GM03348 (cell line): ENCODE measurements at regions not wholly inside any gene's neighbourhood (a gene's known extent, or its start where the extent isn't known, plus 50 kb on each side); places are given as distances from the start of the nearest gene placed in this dataset.
A peak's percentile ranks its signal among the peaks of the same experiment; 100 is the strongest.
"Not testable (repeated sequence)": the region's sequence is repeated elsewhere in the genome, so short reads cannot be mapped to it uniquely, and the experiment has no call there.

Experiments
- DNase-seq: peaks from one replicate; pipeline ENCODE4 v3.0.0; 2012; ENCODE audit warnings: low spot score

GRCh38 chr7:80018941-80019808 is 115.5 kb upstream of the GNAI1 start:
- DNase-seq: peak; percentile 74

- peak; percentile 13 for DNase-seq
Observed at GRCh38 chr7:80017101-80017698, 117.4 kb upstream of the GNAI1 start.

DNA sequence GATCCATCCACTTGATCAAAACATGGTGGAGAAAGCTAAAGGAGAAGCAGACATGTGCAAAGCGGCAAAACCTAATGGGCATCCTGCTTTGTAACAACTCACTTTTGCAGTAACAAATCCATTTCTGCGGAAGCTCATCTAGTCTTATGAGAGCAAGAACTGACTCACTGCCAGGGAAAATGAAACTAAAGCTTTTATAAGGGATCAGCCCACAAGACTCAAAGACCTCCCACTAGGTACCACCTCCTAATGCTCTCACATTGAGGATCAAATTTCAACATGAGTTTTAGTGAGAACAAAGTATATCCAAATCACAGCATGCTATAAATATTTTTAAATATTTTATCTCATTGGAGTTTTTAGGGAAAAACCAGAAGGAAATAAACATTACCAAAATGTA is 120.1 kb upstream of the GNAI1 start:
- DNase-seq: peak; percentile 33

DNA sequence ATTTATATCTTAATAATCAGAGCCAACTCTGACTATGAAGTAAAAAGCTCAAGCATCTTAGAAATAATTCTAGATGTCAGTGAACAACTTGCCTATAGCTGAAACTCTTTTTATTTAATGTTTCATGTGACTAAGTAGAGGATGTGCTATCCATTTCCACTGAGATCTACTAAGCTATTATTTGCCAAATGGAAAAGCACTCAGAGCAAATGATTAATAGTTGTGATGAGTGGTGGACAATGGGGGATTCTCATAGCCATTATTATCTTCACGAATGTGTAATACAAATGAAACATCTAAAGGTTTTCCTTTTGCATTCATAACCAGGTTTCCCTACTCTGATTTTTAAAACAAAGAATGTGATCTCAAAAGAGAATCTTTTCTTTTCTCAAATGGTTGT is 126.6 kb upstream of the GNAI1 start:
- DNase-seq: no peak

DNA sequence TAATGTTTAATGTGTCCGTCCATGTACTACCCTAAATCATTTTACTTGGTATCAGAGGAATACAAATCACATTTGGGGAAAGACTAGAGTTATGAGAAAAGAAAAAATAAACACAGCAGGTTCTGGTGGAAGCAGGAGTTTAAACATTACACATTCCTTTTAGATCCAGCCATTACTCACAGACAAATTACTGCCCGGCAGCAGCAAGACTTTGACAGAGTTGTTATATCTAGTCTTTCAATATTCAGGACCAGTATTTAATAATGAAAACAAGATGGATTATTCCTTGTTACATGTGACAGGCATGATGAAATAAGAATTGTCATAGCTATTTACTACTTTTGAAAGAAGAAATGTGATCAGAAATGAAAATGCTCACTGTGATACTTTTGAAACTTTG is 131.8 kb upstream of the GNAI1 start:
- DNase-seq: no peak

DNA sequence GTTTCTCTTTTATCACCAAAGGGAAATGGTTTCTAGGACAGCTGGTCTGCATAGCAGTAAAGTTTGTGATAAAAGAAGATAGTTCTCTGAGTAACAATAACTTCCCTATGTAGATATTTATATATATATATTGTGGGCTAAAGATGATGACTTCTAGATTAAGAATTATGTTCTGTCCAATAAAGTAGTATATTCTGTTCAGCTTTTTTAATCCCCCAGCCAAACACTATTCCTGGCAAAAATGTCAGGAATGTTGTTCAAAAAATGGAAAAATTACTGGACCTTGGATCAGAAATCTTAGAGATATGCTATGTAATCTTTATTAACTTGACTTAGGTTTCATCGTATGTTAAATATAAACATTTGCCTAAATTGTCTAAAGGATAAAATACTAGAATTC is 136.3 kb upstream of the GNAI1 start:
- DNase-seq: peak; percentile 17

DNA sequence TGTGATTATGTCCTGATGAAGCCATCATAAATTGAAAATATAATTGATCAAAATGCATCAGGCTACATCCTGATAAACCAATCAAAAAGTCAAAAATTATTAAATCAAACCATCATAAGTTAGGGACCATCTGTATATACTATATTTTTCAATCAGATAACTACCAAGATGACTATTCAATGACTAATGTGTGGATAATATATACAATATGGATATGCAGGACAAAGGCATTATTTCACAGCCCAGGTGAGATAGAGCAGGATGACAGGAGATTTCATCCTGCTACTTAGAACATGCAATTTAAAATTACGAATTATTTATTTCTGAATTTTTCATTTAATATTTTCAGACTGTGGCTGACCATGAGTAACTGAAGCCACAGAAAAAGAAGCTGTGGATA is 137.3 kb upstream of the GNAI1 start:
- no peak for DNase-seq

GRCh38 chr7:79995741-79996140 is 138.9 kb upstream of the GNAI1 start:
- DNase-seq: not testable (repeated sequence)

DNA sequence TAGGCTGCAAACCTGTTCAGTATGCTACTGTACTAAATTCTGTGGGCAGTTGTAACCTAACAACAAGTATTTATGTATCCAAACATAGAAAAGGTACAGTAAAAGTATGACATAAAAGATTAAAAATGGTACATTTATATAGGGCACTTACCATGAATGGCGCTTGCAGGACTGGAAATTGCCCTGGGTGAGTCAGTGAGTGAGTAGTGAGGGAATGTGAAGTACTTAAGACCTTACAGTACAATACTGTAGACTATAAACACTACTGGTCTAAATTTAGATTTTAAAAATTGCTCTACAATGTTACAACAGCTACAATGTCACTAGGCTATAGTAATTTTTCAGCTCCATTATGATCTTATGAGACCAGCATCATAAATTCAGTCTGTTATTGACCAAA is 146.0 kb upstream of the GNAI1 start:
- no peak for DNase-seq

DNA sequence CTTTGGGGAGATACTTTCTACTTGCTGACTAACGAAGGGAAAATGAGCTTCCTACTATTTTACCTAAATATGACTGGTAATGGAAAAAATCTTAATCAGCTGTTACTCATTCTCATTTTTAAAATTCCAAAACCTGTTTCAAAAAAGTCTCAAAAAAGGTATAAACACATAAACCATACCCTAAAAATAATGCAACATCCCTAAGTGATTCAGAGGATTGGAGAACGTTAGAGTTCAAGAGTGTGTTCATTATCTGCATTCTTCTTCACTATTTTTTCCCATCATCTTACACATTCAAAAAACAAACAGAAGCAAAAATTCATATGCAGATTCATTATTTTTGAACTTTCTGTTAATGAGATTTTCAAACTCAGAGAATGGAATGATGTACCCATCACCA is 150.4 kb upstream of the GNAI1 start:
- peak; percentile 31 for DNase-seq

GRCh38 chr7:79982141-79982770 is 152.4 kb upstream of the GNAI1 start:
- peak; percentile 21 for DNase-seq

- no peak for DNase-seq
Observed at GRCh38 chr7:79980376-79980775, 154.3 kb upstream of the GNAI1 start.

- DNase-seq: no peak
Observed at GRCh38 chr7:79979437-79979836, 155.2 kb upstream of the GNAI1 start.

GRCh38 chr7:79977481-79977880 is 157.2 kb upstream of the GNAI1 start:
- no peak for DNase-seq

GRCh38 chr7:79976711-79977020 is 158.0 kb upstream of the GNAI1 start:
- not testable (repeated sequence) for DNase-seq

DNA sequence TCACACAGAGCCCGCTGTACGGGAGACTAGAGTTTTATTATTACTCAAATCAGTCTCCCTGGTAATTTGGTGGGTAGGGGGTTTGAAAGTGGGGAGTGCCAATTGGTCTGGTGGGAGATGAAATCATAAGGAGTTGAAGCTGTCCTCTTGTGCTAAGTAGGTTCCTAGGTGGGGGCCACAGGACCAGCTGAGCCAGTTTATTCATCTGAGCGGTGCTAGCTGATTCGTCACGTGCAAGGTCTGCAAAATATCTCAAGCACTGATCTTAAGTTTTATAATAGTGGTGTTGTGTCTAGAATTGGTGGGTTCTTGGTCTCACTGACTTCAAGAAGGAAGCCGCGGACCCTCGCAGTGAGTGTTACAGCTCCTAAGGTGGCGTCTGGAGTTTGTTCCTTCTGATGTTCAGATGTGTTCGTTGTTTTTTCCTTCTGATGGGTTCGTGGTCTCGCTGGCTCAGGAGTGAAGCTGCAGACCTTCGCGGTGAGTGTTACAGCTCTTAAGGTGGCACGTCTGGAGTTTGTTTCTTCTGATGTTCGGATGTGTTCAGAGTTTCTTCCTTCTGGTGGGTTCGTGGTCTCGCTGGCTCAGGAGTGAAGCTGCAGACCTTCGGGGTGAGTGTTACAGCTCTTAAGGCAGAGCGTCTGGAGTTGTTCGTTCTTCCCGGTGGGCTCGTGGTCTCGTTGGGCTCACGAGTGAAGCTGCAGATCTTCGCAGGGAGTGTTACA is 158.5 kb upstream of the GNAI1 start:
- not testable (repeated sequence) for DNase-seq

DNA sequence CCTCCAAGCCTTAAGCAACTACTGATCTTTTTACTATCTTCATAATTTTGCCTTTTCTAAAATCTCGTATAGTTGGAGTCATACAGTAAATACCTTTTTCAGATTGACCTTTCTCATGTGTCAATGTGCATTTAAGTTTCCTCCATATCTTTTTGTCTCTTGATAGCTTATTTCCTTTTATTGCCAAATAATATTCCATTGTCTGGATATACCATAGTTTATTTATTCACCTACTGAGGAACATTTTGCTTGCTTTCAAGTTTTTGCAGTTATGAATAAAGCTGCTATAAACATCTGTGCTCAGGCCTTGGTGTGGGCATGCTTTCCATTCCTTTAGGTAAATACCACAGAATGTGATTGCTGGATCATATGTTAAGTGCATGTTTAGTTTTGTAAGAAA is 161.2 kb upstream of the GNAI1 start:
- no peak for DNase-seq

DNA sequence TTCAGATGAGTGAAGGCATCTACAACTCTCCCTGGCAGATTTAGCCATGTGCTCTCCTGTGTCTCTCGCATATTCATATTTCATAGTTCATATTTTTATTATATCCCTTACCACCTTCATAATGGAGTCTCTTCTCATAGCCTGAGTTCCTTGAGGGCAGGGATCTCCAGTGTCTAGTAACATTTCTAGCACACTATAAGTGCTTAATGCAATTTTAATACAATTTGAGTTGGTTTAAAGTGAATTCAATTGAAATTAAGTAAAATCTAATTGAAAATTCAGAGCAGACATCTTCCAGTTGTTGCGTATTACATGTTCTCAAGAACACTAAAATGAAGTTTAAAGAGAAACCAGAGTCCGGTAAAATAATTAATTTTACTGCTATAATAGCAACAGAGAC is 163.6 kb upstream of the GNAI1 start:
- no peak for DNase-seq

DNA sequence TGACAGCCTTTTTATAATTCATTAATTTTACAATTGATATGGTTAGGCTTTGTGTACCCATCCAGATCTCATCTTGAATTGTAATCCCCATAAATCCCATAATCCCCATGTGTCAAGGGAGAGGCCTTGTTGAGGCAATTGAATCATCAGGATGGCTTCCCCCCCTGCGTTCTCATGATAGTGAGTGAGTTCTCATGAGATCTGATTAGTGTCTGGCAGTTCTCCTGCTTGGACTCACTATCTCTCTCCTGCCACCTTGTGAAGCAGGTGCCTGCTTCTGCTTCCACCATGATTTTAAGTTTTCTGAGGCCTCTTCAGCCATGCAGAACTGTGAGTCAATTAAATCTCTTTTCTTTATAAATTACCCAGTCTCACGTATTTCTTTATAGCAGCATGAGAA is 165.7 kb upstream of the GNAI1 start:
- no peak for DNase-seq

DNA sequence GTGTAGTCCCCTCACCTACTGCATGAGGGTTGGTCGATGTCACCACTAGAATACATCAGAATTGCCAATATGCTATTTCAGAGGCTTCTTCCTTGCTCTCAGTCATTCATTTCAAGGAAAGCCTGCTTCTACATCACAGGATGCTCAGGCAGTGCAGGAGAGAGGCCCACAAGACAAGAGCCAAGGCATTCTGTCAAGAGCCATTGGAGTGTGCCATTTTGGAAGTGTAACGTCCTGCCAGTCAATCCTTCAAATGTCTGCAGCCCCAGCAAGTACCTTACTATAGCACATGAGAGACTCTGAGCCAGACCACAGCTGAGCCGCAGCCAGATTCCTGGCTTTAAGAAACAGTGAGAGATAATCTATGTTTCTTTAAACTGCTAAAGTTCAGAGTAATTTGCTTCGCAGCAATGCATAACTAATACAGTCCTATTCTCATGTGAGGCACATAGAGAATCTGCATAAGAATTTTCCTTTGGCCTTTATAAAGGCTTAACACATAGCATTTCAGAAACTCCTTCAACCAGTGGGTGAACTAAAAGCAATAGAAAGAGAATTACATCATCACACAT is 166.5 kb upstream of the GNAI1 start:
- DNase-seq: no peak

- no peak for DNase-seq
Observed at GRCh38 chr7:79965946-79966345, 168.7 kb upstream of the GNAI1 start.

GRCh38 chr7:79964463-79964862 is 170.2 kb upstream of the GNAI1 start:
- no peak for DNase-seq
